ENCODE measurements at regions not wholly inside any gene's neighbourhood (a gene's known extent, or its start where the extent isn't known, plus 50 kb on each side); places are given as distances from the start of the nearest gene placed in this dataset.

- TF ChIP-seq, protein P1, sequence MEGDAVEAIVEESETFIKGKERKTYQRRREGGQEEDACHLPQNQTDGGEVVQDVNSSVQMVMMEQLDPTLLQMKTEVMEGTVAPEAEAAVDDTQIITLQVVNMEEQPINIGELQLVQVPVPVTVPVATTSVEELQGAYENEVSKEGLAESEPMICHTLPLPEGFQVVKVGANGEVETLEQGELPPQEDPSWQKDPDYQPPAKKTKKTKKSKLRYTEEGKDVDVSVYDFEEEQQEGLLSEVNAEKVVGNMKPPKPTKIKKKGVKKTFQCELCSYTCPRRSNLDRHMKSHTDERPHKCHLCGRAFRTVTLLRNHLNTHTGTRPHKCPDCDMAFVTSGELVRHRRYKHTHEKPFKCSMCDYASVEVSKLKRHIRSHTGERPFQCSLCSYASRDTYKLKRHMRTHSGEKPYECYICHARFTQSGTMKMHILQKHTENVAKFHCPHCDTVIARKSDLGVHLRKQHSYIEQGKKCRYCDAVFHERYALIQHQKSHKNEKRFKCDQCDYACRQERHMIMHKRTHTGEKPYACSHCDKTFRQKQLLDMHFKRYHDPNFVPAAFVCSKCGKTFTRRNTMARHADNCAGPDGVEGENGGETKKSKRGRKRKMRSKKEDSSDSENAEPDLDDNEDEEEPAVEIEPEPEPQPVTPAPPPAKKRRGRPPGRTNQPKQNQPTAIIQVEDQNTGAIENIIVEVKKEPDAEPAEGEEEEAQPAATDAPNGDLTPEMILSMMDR (IDR thresholded peaks at IDR 0.05), result no peak
- DNase-seq, result no peak
- Histone ChIP-seq H3K4me1 (peaks cover 0 to 52% (median 8%) of the 10 kb centered on the region in 4 donors), H3K27ac (no peak overlapping the region), H3K4me3 (no peak overlapping the region), H3K27me3 (no peaks in the 10 kb centered on the region), H3K36me3 (no peaks in the 10 kb centered on the region), H3K9me3 (no peaks in the 10 kb centered on the region)
- intact Hi-C loops (cut with DNase I; ENCODE audit: low total_unique reads), result no loop called here
These were observed 663.3 kb downstream of the RFPL4B start for GRCh38 chr6:113010196-113010989.

DNA sequence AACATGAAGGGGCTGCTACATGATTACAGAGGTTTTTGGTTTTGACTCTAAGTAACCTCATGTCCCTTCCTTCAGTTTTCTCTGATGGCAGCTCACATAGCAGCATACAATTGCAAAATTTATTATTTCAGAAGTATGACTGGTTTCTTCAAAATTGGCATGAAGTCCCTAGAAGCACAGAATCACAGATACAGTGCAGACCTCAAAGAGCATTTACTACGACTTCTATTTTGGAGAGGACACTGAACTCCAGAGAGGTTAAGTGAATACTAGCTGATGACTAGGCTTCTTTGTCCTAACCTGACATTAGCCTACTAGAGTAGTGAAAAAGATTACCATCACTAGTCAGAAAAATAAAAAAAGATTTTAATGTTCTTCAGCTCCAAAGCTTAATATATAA lies 664.3 kb downstream of the RFPL4B start:
- Histone ChIP-seq H3K4me1 (peaks cover 0 to 57% (median 8%) of the 10 kb centered on the region in 4 donors), H3K27me3 (no peaks in the 10 kb centered on the region), H3K9me3 (no peaks in the 10 kb centered on the region), H3K4me3 (no peak overlapping the region), H3K27ac (no peak overlapping the region), H3K36me3 (no peaks in the 10 kb centered on the region)
- intact Hi-C loops (cut with DNase I; ENCODE audit: low total_unique reads), result no loop called here
- DNase-seq, result no peak
- TF ChIP-seq, protein P1 (IDR thresholded peaks at IDR 0.05), result no peak

- Histone ChIP-seq H3K4me3 (no peak overlapping the region), H3K27me3 (no peaks in the 10 kb centered on the region), H3K36me3 (no peaks in the 10 kb centered on the region), H3K27ac (no peak overlapping the region), H3K4me1 (peaks cover 0 to 57% (median 8%) of the 10 kb centered on the region in 4 donors), H3K9me3 (no peaks in the 10 kb centered on the region)
- intact Hi-C loops (cut with DNase I; ENCODE audit: low total_unique reads), result no loop called here
- TF ChIP-seq, protein P1 (IDR thresholded peaks at IDR 0.05), result no peak
- DNase-seq, result no peak
These were observed 664.7 kb downstream of the RFPL4B start for GRCh38 chr6:113011801-113012200.

DNA sequence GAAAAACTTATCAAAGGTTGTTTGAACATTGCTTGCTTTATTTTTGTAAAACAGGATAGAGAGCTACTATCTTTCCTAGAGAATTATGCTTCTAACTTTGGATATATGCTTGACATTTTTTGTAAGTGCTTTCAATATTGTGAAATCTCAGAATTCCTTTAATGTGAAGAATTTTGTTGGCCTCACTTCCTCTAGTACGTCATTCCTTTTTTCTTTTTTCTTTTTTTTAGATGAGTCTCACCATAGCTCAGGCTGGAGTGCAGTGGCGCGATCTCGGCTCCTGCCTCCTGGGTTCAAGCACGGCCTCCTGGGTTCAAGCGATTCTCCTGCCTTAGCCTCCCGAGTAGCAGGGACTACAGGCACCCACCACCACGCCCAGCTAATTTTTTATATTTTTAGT lies 668.1 kb downstream of the RFPL4B start:
- TF ChIP-seq, protein P1 (IDR thresholded peaks at IDR 0.05), result no peak
- no peak overlapping the region for H3K27ac ChIP-seq
- no peaks in the 10 kb centered on the region for H3K9me3 ChIP-seq
- intact Hi-C loops (cut with DNase I; ENCODE audit: low total_unique reads), result no loop called here
- no peak overlapping the region for H3K4me3 ChIP-seq
- H3K27me3 ChIP-seq, result no peaks in the 10 kb centered on the region
- no peaks in the 10 kb centered on the region for H3K36me3 ChIP-seq
- peaks cover 0 to 70% (median 18%) of the 10 kb centered on the region in 4 donors for H3K4me1 ChIP-seq
- DNase-seq, result no peak

- intact Hi-C loops (cut with DNase I; ENCODE audit: low total_unique reads), result no loop called here
- no peaks in the 10 kb centered on the region for H3K36me3 ChIP-seq
- no peak for DNase-seq
- TF ChIP-seq, protein P1 (IDR thresholded peaks at IDR 0.05), result no peak
- no peaks in the 10 kb centered on the region for H3K27me3 ChIP-seq
- peaks cover 0 to 50% (median 12%) of the 10 kb centered on the region in 4 donors for H3K4me1 ChIP-seq
- no peak overlapping the region for H3K4me3 ChIP-seq
- H3K9me3 ChIP-seq, result no peaks in the 10 kb centered on the region
- no peak overlapping the region for H3K27ac ChIP-seq
These were observed 670.2 kb downstream of the RFPL4B start for GRCh38 chr6:113017353-113017752.

Measured in tibial artery (tissue), 4 donors.